Stimulated activated CD4-positive, alpha-beta T cell treated with anti-CD3 and anti-CD28 coated beads, Interleukin-12 subunit alpha, Interleukin-12 subunit beta, amount 100 ng/mL, for 48 hours (primary cell): ENCODE measurements at regions not wholly inside any gene's neighbourhood (a gene's known extent, or its start where the extent isn't known, plus 50 kb on each side); places are given as distances from the start of the nearest gene placed in this dataset.

Source experiments
- DNase-seq, 3 donors: peaks; one replicate each; pipeline ENCODE4 v3.0.0-alpha.2; 2020; ENCODE audit warnings: low read depth in 2 of 3, low spot score in 1 of 3

GRCh38 chr10:1855911-1856310, 118.6 kb upstream of the ADARB2 start:
- DNase-seq, result no peak

GRCh38 chr10:1854271-1854670, 116.9 kb upstream of the ADARB2 start:
- no peak for DNase-seq

- DNase-seq, result no peak
Measured at GRCh38 chr10:1853801-1854200, 116.5 kb upstream of the ADARB2 start.

GRCh38 chr10:1852841-1853240, 115.5 kb upstream of the ADARB2 start:
- no peak for DNase-seq

- DNase-seq, result no peak
Measured at GRCh38 chr10:1851762-1852161, 114.4 kb upstream of the ADARB2 start.

GRCh38 chr10:1850971-1851527, 113.7 kb upstream of the ADARB2 start:
- DNase-seq, result no peak

- DNase-seq, result no peak
Measured at GRCh38 chr10:1847361-1847760, 110.0 kb upstream of the ADARB2 start.

- DNase-seq, result no peak
Measured at GRCh38 chr10:1846032-1846431, 108.7 kb upstream of the ADARB2 start.

- no peak for DNase-seq
Measured at GRCh38 chr10:1841759-1842158, 104.4 kb upstream of the ADARB2 start.

GRCh38 chr10:1829712-1830111, 92.4 kb upstream of the ADARB2 start:
- DNase-seq, result no peak

GRCh38 chr10:1824928-1825327, 87.6 kb upstream of the ADARB2 start:
- DNase-seq, result no peak

GRCh38 chr10:1814556-1814955, 77.2 kb upstream of the ADARB2 start:
- no peak for DNase-seq

GRCh38 chr10:1809139-1809741, 71.9 kb upstream of the ADARB2 start:
- DNase-seq, result no peak

- DNase-seq, result no peak
Measured at GRCh38 chr10:1807924-1808323, 70.6 kb upstream of the ADARB2 start.

- no peak for DNase-seq
Measured at GRCh38 chr10:1807196-1807595, 69.9 kb upstream of the ADARB2 start.

- DNase-seq, result no peak
Measured at GRCh38 chr10:1802413-1802812, 65.1 kb upstream of the ADARB2 start.

GRCh38 chr10:1788401-1788800, 51.1 kb upstream of the ADARB2 start:
- no peak for DNase-seq
